Activated naive CD4-positive, alpha-beta T cell treated with anti-CD3 and anti-CD28 coated beads for 36 hours (primary cell): ENCODE measurements at regions not wholly inside any gene's neighbourhood (a gene's known extent, or its start where the extent isn't known, plus 50 kb on each side); places are given as distances from the start of the nearest gene placed in this dataset.

ENCODE experiments used
- CTCF ChIA-PET: fragments of 350-600 bp; sonication (Branson Sonifier 250); formaldehyde crosslinking; loops from one replicate; lab custom pipeline; 2021; ENCODE audit warnings: antibody characterized with exemption; lab: Charles Lee
- DNase-seq: peaks from one replicate; pipeline ENCODE4 v3.0.0-alpha.2; 2020
- H3K27ac Mint-ChIP-seq: one replicate; pipeline ENCODE4 v1.8.0; 2021; ENCODE audit warnings: mild to moderate bottlenecking, mixed read lengths
- H3K27me3 Mint-ChIP-seq: one replicate; pipeline ENCODE4 v1.8.0; 2021; ENCODE audit warnings: low read depth, mixed read lengths
- H3K36me3 Mint-ChIP-seq: one replicate; pipeline ENCODE4 v1.8.0; 2021; ENCODE audit warnings: low read depth, mixed read lengths
- H3K4me1 Mint-ChIP-seq: one replicate; pipeline ENCODE4 v1.8.0; 2021; ENCODE audit warnings: low read depth, mixed read lengths
- H3K4me3 Mint-ChIP-seq: one replicate; pipeline ENCODE4 v1.8.0; 2021; ENCODE audit warnings: mild to moderate bottlenecking, moderate library complexity, mixed read lengths
- H3K9me3 Mint-ChIP-seq: one replicate; pipeline ENCODE4 v1.8.0; 2021; ENCODE audit warnings: mixed read lengths
- intact Hi-C: fragments of 100-400 bp; cut with micrococcal nuclease; formaldehyde crosslinking; loops from one replicate; pipeline ENCODE4 v1.15.1; 2023

GRCh38 chr16:86798247-86799041, 220.1 kb downstream of the FOXL1 start:
- H3K27ac Mint-ChIP-seq = no peak overlapping the region
- H3K36me3 Mint-ChIP-seq = no peaks in the 10 kb centered on the region
- intact Hi-C loops = no loop called here
- CTCF ChIA-PET = no interaction called here
- no peaks in the 10 kb centered on the region for H3K4me1 Mint-ChIP-seq
- H3K4me3 Mint-ChIP-seq = no peak overlapping the region
- no peaks in the 10 kb centered on the region for H3K9me3 Mint-ChIP-seq
- peaks cover 17% of the 10 kb centered on the region for H3K27me3 Mint-ChIP-seq
- no peak for DNase-seq

- no peak overlapping the region for H3K27ac Mint-ChIP-seq
- no peak overlapping the region for H3K4me3 Mint-ChIP-seq
- DNase-seq = no peak
- peaks cover 20% of the 10 kb centered on the region for H3K27me3 Mint-ChIP-seq
- H3K36me3 Mint-ChIP-seq = no peaks in the 10 kb centered on the region
- intact Hi-C loops = no loop called here
- CTCF ChIA-PET = no interaction called here
- no peaks in the 10 kb centered on the region for H3K9me3 Mint-ChIP-seq
- no peaks in the 10 kb centered on the region for H3K4me1 Mint-ChIP-seq
Measured at GRCh38 chr16:86799367-86799766, 221.0 kb downstream of the FOXL1 start.

- no peak for DNase-seq
- CTCF ChIA-PET = no interaction called here
- H3K4me1 Mint-ChIP-seq = no peaks in the 10 kb centered on the region
- no peaks in the 10 kb centered on the region for H3K9me3 Mint-ChIP-seq
- no peak overlapping the region for H3K4me3 Mint-ChIP-seq
- H3K27me3 Mint-ChIP-seq = peaks cover 17% of the 10 kb centered on the region
- no peaks in the 10 kb centered on the region for H3K36me3 Mint-ChIP-seq
- intact Hi-C loops = no loop called here
- H3K27ac Mint-ChIP-seq = no peak overlapping the region
Measured at GRCh38 chr16:86800894-86801293, 222.5 kb downstream of the FOXL1 start.

DNA sequence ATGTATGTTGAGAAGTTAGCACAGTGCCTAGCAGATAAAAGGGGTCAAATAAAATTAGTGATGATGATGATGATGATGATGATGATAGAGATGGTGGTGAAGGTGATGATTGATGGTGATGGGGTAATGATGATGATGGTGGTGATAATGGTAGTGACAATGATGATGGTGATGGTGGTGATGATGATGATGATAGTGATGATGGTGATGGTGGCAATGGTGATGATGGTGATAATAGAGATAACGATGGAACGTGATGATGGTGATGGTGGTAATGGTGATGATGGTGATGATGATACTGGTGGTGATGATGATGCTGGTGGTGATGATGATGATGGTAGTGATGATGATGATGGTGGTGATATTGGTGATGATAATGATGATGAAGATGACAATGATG, 223.7 kb downstream of the FOXL1 start:
- intact Hi-C loops = no loop called here
- Mint-ChIP-seq H3K27me3 (peaks cover 21% of the 10 kb centered on the region), H3K4me1 (no peaks in the 10 kb centered on the region), H3K36me3 (no peaks in the 10 kb centered on the region), H3K27ac (no peak overlapping the region), H3K4me3 (no peak overlapping the region), H3K9me3 (no peaks in the 10 kb centered on the region)
- CTCF ChIA-PET = no interaction called here
- no peak for DNase-seq

GRCh38 chr16:86805188-86805587, 226.8 kb downstream of the FOXL1 start:
- H3K9me3 Mint-ChIP-seq = no peaks in the 10 kb centered on the region
- CTCF ChIA-PET = no interaction called here
- DNase-seq = no peak
- intact Hi-C loops = no loop called here
- no peaks in the 10 kb centered on the region for H3K36me3 Mint-ChIP-seq
- no peaks in the 10 kb centered on the region for H3K4me1 Mint-ChIP-seq
- H3K27me3 Mint-ChIP-seq = peaks cover 14% of the 10 kb centered on the region
- no peak overlapping the region for H3K4me3 Mint-ChIP-seq
- no peak overlapping the region for H3K27ac Mint-ChIP-seq

GRCh38 chr16:86806181-86806837, 228.0 kb downstream of the FOXL1 start:
- H3K27ac Mint-ChIP-seq = no peak overlapping the region
- H3K4me1 Mint-ChIP-seq = no peaks in the 10 kb centered on the region
- H3K27me3 Mint-ChIP-seq = peaks cover 14% of the 10 kb centered on the region
- CTCF ChIA-PET = no interaction called here
- intact Hi-C loops = no loop called here
- H3K36me3 Mint-ChIP-seq = no peaks in the 10 kb centered on the region
- no peak overlapping the region for H3K4me3 Mint-ChIP-seq
- no peaks in the 10 kb centered on the region for H3K9me3 Mint-ChIP-seq
- DNase-seq = no peak

DNA sequence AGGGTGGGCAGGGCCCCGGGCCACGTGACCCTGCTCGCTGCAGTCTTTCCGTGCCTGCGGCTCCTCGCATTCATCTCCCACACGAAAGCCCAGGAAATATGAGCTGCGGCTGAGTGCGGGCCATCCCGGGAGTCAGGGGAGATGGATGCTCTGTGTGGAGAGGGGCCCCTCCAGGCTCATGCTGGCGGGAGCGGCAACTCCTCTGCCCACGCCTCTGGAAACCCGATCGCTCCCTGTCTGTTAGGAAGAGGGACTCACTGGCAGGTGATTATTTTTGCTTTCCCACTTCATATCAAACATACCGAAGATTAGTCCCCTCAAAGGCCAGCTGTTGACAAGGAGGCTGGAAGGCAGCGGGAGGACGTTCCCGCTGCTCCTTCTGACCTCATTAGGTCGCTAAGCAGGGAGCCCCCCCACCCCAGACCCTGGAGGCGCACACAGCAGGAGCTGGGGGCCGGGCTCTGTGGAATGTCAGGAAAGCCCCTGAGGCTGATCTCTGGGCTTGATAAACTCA, 228.5 kb downstream of the FOXL1 start:
- intact Hi-C loops = no loop called here
- DNase-seq = no peak
- Mint-ChIP-seq H3K9me3 (no peaks in the 10 kb centered on the region), H3K27ac (no peak overlapping the region), H3K4me3 (no peak overlapping the region), H3K4me1 (no peaks in the 10 kb centered on the region), H3K36me3 (no peaks in the 10 kb centered on the region), H3K27me3 (peaks cover 14% of the 10 kb centered on the region)
- CTCF ChIA-PET = no interaction called here

DNA sequence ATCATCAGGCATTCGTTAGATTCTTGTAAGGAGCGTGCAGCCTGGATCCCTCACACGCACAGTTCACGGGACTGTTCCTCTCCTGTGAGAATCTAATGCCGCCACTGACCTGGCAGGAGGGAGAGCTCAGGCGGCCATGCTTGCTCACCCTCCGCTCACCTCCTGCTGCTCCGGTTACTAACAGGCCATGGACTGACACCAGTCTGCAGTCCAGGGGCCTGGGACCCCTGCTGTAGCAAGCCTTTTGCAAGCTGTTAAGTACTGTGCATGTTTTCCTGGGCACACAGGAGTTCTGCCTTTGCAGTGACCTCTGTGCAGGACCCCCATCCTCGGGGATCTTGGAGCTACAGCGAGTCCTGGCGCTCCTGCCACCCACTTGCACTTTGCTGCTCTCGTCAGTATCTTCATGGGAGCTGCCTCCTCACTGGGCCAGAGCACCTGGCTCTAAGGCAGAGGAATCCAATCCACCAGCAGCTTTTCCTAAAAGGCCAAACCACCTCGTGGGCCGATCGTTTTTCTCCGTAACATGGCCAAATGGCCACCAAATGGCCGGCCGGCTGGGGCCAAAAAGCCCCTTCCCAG, 230.6 kb downstream of the FOXL1 start:
- H3K9me3 Mint-ChIP-seq = no peaks in the 10 kb centered on the region
- intact Hi-C loops = no loop called here
- DNase-seq = no peak
- peaks cover 10% of the 10 kb centered on the region for H3K27me3 Mint-ChIP-seq
- H3K36me3 Mint-ChIP-seq = no peaks in the 10 kb centered on the region
- CTCF ChIA-PET = no interaction called here
- no peak overlapping the region for H3K27ac Mint-ChIP-seq
- H3K4me1 Mint-ChIP-seq = no peaks in the 10 kb centered on the region
- no peak overlapping the region for H3K4me3 Mint-ChIP-seq

DNA sequence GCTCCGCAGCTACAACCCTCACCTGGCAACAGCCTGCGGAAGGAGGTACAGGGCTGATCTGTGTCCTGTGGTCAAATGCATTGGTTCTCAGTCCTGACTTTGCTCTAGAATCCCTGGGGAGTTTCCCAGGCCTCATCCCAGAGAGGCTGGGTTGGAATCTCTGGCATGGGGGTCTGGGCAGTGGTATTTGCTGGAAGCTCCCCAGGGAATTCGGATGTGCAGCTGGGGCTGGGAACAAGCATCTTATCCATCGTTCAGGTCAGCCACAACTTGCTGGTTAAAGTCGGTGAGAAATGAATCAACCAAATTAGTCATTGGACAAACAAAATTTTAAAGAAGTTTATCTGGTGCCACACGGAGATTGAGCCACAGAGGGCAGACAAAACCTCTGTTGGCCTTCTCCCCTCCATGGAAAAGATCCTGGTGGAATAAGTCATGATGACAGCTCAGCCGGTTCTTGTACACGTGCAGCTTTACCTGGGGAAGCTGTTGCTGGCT, 231.2 kb downstream of the FOXL1 start:
- H3K27me3 Mint-ChIP-seq = peaks cover 10% of the 10 kb centered on the region
- CTCF ChIA-PET = no interaction called here
- no peaks in the 10 kb centered on the region for H3K36me3 Mint-ChIP-seq
- intact Hi-C loops = no loop called here
- no peak for DNase-seq
- no peak overlapping the region for H3K4me3 Mint-ChIP-seq
- no peak overlapping the region for H3K27ac Mint-ChIP-seq
- no peaks in the 10 kb centered on the region for H3K9me3 Mint-ChIP-seq
- no peaks in the 10 kb centered on the region for H3K4me1 Mint-ChIP-seq

DNA sequence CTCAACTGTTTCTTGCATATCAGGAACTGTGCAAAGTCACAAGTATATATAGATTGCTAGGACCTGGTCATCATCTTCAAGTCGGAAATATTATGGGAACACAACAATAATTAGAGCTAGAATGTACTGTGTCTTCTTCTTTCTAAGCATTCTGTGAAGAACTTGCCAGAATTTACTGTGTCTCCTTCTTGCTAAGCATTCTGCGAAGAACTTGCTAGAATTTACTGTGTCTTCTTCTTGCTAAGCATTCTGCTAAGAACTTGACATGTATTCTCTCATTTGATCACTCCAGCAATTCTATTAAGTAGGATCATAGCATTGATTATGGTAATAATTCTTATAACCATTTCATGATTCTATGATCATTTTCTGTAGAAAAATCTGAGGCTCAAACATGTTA, 231.7 kb downstream of the FOXL1 start:
- intact Hi-C loops = no loop called here
- CTCF ChIA-PET = interaction anchor here (0.6 kb wide), 1 partner anchor 682 kb away, joined by 3 read pairs; no protein-coding TSS in a partner anchor
- H3K4me1 Mint-ChIP-seq = no peaks in the 10 kb centered on the region

DNA sequence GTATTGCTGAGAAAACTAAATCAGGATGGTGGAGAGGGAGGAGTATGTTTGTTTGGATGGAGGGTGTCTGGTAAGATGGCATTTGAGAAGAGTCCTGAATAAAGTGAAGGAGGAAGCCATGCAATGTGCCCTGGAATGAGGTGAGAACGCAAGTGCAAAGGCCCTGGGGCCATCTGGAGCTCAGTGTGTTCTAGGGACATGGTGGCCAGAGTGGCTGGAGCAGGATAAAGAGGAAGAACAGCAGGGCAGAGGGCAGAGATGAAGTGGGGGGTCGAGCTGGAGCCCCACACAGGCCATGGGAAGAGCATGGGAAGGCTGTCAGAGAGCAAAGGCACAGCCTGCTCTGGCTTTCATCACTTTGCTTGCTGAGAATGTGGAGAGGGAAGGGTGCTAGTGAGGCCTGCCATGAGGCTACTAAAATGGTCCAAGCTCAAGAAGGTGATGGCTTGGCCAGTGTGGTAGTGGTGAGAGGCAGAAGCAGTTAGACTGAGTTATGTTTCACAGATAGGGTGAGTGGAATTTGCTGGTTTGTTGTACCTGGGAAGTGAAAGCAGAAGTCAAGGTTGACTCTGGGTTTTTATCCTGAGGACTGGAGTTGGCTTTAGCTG, 234.1 kb downstream of the FOXL1 start:
- H3K36me3 Mint-ChIP-seq = no peaks in the 10 kb centered on the region
- CTCF ChIA-PET = no interaction called here
- no peaks in the 10 kb centered on the region for H3K4me1 Mint-ChIP-seq
- H3K27ac Mint-ChIP-seq = no peak overlapping the region
- intact Hi-C loops = no loop called here
- no peak overlapping the region for H3K4me3 Mint-ChIP-seq
- H3K27me3 Mint-ChIP-seq = peaks cover 4% of the 10 kb centered on the region
- no peaks in the 10 kb centered on the region for H3K9me3 Mint-ChIP-seq
- no peak for DNase-seq

More for the DNA sequence above, 231.7 kb downstream of the FOXL1 start:
- H3K27ac Mint-ChIP-seq = no peak overlapping the region
- peaks cover 10% of the 10 kb centered on the region for H3K27me3 Mint-ChIP-seq
- no peaks in the 10 kb centered on the region for H3K9me3 Mint-ChIP-seq
- DNase-seq = no peak
- H3K36me3 Mint-ChIP-seq = no peaks in the 10 kb centered on the region
- no peak overlapping the region for H3K4me3 Mint-ChIP-seq

GRCh38 chr16:86814256-86814655, 235.9 kb downstream of the FOXL1 start:
- H3K4me3 Mint-ChIP-seq = no peak overlapping the region
- H3K36me3 Mint-ChIP-seq = no peaks in the 10 kb centered on the region
- CTCF ChIA-PET = no interaction called here
- no peaks in the 10 kb centered on the region for H3K9me3 Mint-ChIP-seq
- intact Hi-C loops = no loop called here
- no peaks in the 10 kb centered on the region for H3K4me1 Mint-ChIP-seq
- no peak overlapping the region for H3K27ac Mint-ChIP-seq
- no peak for DNase-seq
- peaks cover 3% of the 10 kb centered on the region for H3K27me3 Mint-ChIP-seq
